ENCODE measurements at regions not wholly inside any gene's neighbourhood (a gene's known extent, or its start where the extent isn't known, plus 50 kb on each side); places are given as distances from the start of the nearest gene placed in this dataset.

- H3K79me2 ChIP-seq (ENCODE audit: insufficient read depth, low read length) = no peaks in the 10 kb centered on the region
- ChIA-PET RAD21 (ENCODE audit: low non-redundant PET in 1 of 2, low total read pairs in 2 of 2, uncharacterized antibody in 2 of 2, unreplicated experiment in 2 of 2) (no interaction called here), POLR2A (no interaction called here), CTCF (no interaction called here)
- no peaks in the 10 kb centered on the region for H3K36me3 ChIP-seq (ENCODE audit: control insufficient read depth in 1 of 2, insufficient read depth in 2 of 2, low read length in 2 of 2)
- H3K9me2 ChIP-seq (ENCODE audit: insufficient read depth) = no peaks in the 10 kb centered on the region
- peaks cover 14 to 23% of the 10 kb centered on the region in 2 experiments for H3K4me1 ChIP-seq (ENCODE audit: control insufficient read depth in 1 of 2, insufficient read depth in 2 of 2, low read length in 2 of 2)
- no peak overlapping the region for H3K4me3 ChIP-seq (replicated peaks in 1 of 2; ENCODE audit: low read depth in 1 of 2, low read length in 2 of 2)
- no peak overlapping the region for H3K9ac ChIP-seq (ENCODE audit: low read length)
- DNase-seq (ENCODE audit: low read depth, low spot score) = no peak
- no TSS peak for BruUV-seq (replicated peaks)
- no peak for ATAC-seq
- H3K9me3 ChIP-seq (ENCODE audit: control insufficient read depth in 1 of 2, insufficient read depth in 1 of 2, low read depth in 1 of 2, low read length in 2 of 2) = no peaks in the 10 kb centered on the region
- TF ChIP-seq REST (IDR thresholded peaks at IDR 0.05; ENCODE audit: low read depth) = no peak
- TF ChIP-seq CBX3 (IDR thresholded peaks at IDR 0.05; ENCODE audit: low read depth) = no peak
- TF ChIP-seq EZH2 (IDR thresholded peaks at IDR 0.05) = no peak
- TF ChIP-seq ZBTB33 (IDR thresholded peaks at IDR 0.05; ENCODE audit: extremely low read depth, insufficient replicate concordance, low read length) = no peak
- no peaks in the 10 kb centered on the region for H3K27me3 ChIP-seq (ENCODE audit: insufficient read depth, low read length)
- H3K4me2 ChIP-seq (ENCODE audit: low read length) = no peak overlapping the region
- intact Hi-C loops (cut with micrococcal nuclease) = no loop called here
- no peak overlapping the region for H3K27ac ChIP-seq (ENCODE audit: low read depth, low read length)
- H4K20me1 ChIP-seq (ENCODE audit: insufficient read depth) = no peaks in the 10 kb centered on the region
- no peak overlapping the region for H2AFZ ChIP-seq (ENCODE audit: low read depth, low read length, poor library complexity, severe bottlenecking)
These were observed 319.3 kb upstream of the UBE2E3 start for GRCh38 chr2:180660881-180661685.
